ENCODE measurements at regions not wholly inside any gene's neighbourhood (a gene's known extent, or its start where the extent isn't known, plus 50 kb on each side); places are given as distances from the start of the nearest gene placed in this dataset.

DNA sequence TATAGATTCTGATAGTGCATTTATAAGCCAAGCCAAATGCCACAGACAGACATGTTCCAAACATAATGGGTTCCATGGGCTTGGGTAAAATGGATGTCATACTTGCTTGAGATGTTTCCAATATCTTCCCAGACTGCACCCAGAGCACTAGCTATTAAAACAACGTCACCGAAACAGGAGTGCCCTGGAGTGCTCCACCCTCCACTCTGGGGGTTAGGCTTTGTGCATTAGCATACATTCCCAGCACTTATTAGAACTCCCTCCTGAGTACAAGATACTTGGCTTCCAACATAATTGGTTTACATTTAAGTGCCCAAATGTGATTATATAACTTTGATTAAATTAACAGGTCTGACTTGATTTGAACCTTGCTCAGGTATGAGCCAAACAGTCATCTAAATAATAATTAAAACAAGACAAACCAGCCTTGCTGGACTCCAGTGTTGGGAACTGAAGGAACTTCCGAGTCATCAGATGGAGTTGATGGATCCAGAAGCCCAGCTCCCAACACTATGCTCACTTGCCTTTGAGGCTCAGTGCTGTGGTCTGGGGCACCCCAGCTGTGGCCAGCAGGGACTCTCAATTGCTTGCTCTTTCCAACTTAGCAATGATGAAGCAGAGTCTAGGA is 60.5 kb upstream of the LGALSL start:
- TF ChIP-seq POLR2A (IDR thresholded peaks at IDR 0.05) (no peak), CTCF (IDR thresholded peaks at IDR 0.05) (no peak)
